ENCODE measurements at regions not wholly inside any gene's neighbourhood (a gene's known extent, or its start where the extent isn't known, plus 50 kb on each side); places are given as distances from the start of the nearest gene placed in this dataset.

- TF ChIP-seq, protein P1, sequence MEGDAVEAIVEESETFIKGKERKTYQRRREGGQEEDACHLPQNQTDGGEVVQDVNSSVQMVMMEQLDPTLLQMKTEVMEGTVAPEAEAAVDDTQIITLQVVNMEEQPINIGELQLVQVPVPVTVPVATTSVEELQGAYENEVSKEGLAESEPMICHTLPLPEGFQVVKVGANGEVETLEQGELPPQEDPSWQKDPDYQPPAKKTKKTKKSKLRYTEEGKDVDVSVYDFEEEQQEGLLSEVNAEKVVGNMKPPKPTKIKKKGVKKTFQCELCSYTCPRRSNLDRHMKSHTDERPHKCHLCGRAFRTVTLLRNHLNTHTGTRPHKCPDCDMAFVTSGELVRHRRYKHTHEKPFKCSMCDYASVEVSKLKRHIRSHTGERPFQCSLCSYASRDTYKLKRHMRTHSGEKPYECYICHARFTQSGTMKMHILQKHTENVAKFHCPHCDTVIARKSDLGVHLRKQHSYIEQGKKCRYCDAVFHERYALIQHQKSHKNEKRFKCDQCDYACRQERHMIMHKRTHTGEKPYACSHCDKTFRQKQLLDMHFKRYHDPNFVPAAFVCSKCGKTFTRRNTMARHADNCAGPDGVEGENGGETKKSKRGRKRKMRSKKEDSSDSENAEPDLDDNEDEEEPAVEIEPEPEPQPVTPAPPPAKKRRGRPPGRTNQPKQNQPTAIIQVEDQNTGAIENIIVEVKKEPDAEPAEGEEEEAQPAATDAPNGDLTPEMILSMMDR (conservative IDR thresholded peaks at IDR 0.05; ENCODE audit: low read depth, low read length): no peak
- TF ChIP-seq RAD21 (IDR thresholded peaks at IDR 0.05; ENCODE audit: low read length) (no peak), RFX5 (IDR thresholded peaks at IDR 0.05; ENCODE audit: low read depth, low read length) (no peak), MAZ (IDR thresholded peaks at IDR 0.05; ENCODE audit: borderline replicate concordance, low read depth, low read length) (no peak), MXI1 (IDR thresholded peaks at IDR 0.05; ENCODE audit: borderline replicate concordance, low read depth, low read length) (no peak), POLR2A (IDR thresholded peaks at IDR 0.05; ENCODE audit: low read depth, low read length) (no peak), RCOR1 (IDR thresholded peaks at IDR 0.05; ENCODE audit: insufficient replicate concordance, low read length) (no peak), USF2 (IDR thresholded peaks at IDR 0.05; ENCODE audit: low read depth, low read length) (no peak)
These were observed 450.9 kb upstream of the MYT1L start for GRCh38 chr2:2782007-2782406.
